H1 (cell line): ENCODE measurements at regions not wholly inside any gene's neighbourhood (a gene's known extent, or its start where the extent isn't known, plus 50 kb on each side); places are given as distances from the start of the nearest gene placed in this dataset.

Source experiments
- BCL11A ChIP-seq, 2 experiments: IDR thresholded peaks; one replicate each; pipeline ENCODE4 v1.6.1; 2011; ENCODE audit warnings: low read depth in 2 of 2, low read length in 2 of 2, mild to moderate bottlenecking in 2 of 2
- GTF2F1 ChIP-seq: IDR thresholded peaks from 2 replicates; pipeline ENCODE4 v1.6.1; 2012; ENCODE audit warnings: low read depth, low read length, improper control_type of control experiment, borderline replicate concordance
- KDM4A ChIP-seq: IDR thresholded peaks from one replicate; pipeline ENCODE4 v1.7.1; 2012; ENCODE audit warnings: low read depth, mild to moderate bottlenecking, moderate library complexity, low read length, inconsistent platforms; ENCODE audit not compliant: severe bottlenecking
- KDM5A ChIP-seq: fragments of 200-600 bp; IDR thresholded peaks from 2 replicates; pipeline ENCODE4 v1.7.1; 2012; ENCODE audit warnings: mild to moderate bottlenecking, low read length, inconsistent platforms, mixed read lengths
- SIRT6 ChIP-seq: IDR thresholded peaks from one replicate; pipeline ENCODE4 v1.7.1; 2012; ENCODE audit warnings: low read length, inconsistent platforms
- TF ChIP-seq, protein P1 (sequence below): IDR thresholded peaks from 2 replicates; pipeline ENCODE4 v1.6.1; 2012; ENCODE audit warnings: low read length, inconsistent platforms
- TF ChIP-seq, protein P2 (sequence below): fragments of 300-600 bp; sonication (generic); IDR thresholded peaks from 2 replicates; pipeline ENCODE4 v1.7.1; 2012; ENCODE audit warnings: low read length, moderate library complexity, mild to moderate bottlenecking, inconsistent platforms; ENCODE audit not compliant: insufficient replicate concordance

DNA sequence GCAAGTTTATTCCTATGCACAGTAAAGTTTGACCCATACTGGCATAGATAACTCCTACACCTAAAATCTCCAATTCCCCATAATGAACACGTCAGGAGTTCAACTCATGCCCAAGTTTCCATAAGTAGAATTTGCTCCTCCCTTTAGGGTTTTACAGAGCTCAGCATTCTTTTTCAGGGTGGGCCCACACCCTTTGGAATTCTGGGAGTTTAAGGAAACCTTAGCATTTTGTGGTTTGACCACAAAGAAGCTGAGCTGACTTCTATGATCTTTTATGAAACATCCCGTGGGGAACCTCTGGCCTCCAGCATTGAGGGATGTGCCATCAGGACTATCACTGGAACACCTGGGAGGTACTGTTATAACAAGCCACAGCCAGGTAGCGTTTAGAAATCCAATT, 220.6 kb upstream of the MAP3K1 start (continued):
- TF ChIP-seq, protein P1, sequence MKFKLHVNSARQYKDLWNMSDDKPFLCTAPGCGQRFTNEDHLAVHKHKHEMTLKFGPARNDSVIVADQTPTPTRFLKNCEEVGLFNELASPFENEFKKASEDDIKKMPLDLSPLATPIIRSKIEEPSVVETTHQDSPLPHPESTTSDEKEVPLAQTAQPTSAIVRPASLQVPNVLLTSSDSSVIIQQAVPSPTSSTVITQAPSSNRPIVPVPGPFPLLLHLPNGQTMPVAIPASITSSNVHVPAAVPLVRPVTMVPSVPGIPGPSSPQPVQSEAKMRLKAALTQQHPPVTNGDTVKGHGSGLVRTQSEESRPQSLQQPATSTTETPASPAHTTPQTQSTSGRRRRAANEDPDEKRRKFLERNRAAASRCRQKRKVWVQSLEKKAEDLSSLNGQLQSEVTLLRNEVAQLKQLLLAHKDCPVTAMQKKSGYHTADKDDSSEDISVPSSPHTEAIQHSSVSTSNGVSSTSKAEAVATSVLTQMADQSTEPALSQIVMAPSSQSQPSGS: no peak
- no peak for TF ChIP-seq KDM4A
- no peak for TF ChIP-seq SIRT6
- TF ChIP-seq GTF2F1: no peak
- TF ChIP-seq, protein P2, sequence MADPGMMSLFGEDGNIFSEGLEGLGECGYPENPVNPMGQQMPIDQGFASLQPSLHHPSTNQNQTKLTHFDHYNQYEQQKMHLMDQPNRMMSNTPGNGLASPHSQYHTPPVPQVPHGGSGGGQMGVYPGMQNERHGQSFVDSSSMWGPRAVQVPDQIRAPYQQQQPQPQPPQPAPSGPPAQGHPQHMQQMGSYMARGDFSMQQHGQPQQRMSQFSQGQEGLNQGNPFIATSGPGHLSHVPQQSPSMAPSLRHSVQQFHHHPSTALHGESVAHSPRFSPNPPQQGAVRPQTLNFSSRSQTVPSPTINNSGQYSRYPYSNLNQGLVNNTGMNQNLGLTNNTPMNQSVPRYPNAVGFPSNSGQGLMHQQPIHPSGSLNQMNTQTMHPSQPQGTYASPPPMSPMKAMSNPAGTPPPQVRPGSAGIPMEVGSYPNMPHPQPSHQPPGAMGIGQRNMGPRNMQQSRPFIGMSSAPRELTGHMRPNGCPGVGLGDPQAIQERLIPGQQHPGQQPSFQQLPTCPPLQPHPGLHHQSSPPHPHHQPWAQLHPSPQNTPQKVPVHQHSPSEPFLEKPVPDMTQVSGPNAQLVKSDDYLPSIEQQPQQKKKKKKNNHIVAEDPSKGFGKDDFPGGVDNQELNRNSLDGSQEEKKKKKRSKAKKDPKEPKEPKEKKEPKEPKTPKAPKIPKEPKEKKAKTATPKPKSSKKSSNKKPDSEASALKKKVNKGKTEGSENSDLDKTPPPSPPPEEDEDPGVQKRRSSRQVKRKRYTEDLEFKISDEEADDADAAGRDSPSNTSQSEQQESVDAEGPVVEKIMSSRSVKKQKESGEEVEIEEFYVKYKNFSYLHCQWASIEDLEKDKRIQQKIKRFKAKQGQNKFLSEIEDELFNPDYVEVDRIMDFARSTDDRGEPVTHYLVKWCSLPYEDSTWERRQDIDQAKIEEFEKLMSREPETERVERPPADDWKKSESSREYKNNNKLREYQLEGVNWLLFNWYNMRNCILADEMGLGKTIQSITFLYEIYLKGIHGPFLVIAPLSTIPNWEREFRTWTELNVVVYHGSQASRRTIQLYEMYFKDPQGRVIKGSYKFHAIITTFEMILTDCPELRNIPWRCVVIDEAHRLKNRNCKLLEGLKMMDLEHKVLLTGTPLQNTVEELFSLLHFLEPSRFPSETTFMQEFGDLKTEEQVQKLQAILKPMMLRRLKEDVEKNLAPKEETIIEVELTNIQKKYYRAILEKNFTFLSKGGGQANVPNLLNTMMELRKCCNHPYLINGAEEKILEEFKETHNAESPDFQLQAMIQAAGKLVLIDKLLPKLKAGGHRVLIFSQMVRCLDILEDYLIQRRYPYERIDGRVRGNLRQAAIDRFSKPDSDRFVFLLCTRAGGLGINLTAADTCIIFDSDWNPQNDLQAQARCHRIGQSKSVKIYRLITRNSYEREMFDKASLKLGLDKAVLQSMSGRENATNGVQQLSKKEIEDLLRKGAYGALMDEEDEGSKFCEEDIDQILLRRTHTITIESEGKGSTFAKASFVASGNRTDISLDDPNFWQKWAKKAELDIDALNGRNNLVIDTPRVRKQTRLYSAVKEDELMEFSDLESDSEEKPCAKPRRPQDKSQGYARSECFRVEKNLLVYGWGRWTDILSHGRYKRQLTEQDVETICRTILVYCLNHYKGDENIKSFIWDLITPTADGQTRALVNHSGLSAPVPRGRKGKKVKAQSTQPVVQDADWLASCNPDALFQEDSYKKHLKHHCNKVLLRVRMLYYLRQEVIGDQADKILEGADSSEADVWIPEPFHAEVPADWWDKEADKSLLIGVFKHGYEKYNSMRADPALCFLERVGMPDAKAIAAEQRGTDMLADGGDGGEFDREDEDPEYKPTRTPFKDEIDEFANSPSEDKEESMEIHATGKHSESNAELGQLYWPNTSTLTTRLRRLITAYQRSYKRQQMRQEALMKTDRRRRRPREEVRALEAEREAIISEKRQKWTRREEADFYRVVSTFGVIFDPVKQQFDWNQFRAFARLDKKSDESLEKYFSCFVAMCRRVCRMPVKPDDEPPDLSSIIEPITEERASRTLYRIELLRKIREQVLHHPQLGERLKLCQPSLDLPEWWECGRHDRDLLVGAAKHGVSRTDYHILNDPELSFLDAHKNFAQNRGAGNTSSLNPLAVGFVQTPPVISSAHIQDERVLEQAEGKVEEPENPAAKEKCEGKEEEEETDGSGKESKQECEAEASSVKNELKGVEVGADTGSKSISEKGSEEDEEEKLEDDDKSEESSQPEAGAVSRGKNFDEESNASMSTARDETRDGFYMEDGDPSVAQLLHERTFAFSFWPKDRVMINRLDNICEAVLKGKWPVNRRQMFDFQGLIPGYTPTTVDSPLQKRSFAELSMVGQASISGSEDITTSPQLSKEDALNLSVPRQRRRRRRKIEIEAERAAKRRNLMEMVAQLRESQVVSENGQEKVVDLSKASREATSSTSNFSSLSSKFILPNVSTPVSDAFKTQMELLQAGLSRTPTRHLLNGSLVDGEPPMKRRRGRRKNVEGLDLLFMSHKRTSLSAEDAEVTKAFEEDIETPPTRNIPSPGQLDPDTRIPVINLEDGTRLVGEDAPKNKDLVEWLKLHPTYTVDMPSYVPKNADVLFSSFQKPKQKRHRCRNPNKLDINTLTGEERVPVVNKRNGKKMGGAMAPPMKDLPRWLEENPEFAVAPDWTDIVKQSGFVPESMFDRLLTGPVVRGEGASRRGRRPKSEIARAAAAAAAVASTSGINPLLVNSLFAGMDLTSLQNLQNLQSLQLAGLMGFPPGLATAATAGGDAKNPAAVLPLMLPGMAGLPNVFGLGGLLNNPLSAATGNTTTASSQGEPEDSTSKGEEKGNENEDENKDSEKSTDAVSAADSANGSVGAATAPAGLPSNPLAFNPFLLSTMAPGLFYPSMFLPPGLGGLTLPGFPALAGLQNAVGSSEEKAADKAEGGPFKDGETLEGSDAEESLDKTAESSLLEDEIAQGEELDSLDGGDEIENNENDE: no peak
- TF ChIP-seq BCL11A (IDR thresholded peaks at IDR 0.05; ENCODE audit: low read depth in 2 of 2, low read length in 2 of 2): no peak
- no peak for TF ChIP-seq KDM5A
